GM23248 (cell line): ENCODE measurements at regions not wholly inside any gene's neighbourhood (a gene's known extent, or its start where the extent isn't known, plus 50 kb on each side); places are given as distances from the start of the nearest gene placed in this dataset.

ENCODE experiments used
- DNase-seq: peaks from one replicate; pipeline ENCODE4 v3.0.0-alpha.2; 2015
- H2AFZ ChIP-seq: fragments of 200-600 bp; sonication (generic); 2 replicates; pipeline ENCODE4 v1.6.1; 2016; ENCODE audit warnings: antibody characterized with exemption
- H3F3A ChIP-seq: fragments of 200-600 bp; sonication (generic); 2 replicates; pipeline ENCODE4 v1.6.1; 2016; ENCODE audit warnings: mild to moderate bottlenecking, antibody characterized with exemption, mixed run types; ENCODE audit not compliant: insufficient read depth
- H3K27ac ChIP-seq: fragments of 200-600 bp; sonication (generic); 2 replicates; pipeline ENCODE4 v1.5.1; 2016; ENCODE audit warnings: mild to moderate bottlenecking
- H3K27me3 ChIP-seq: fragments of 200-600 bp; sonication (generic); replicated peaks from 2 replicates; pipeline ENCODE4 v1.6.1; 2016; ENCODE audit warnings: mild to moderate bottlenecking; ENCODE audit not compliant: insufficient read depth
- H3K36me3 ChIP-seq: fragments of 200-600 bp; sonication (generic); 2 replicates; pipeline ENCODE4 v1.6.1; 2016; ENCODE audit warnings: low read depth, mild to moderate bottlenecking
- H3K4me1 ChIP-seq: fragments of 200-600 bp; sonication (generic); 2 replicates; pipeline ENCODE4 v1.6.1; 2016; ENCODE audit warnings: mild to moderate bottlenecking; ENCODE audit not compliant: insufficient read depth
- H3K4me2 ChIP-seq: fragments of 200-600 bp; sonication (generic); one replicate; pipeline ENCODE4 v1.6.1; 2016; ENCODE audit warnings: mild to moderate bottlenecking; ENCODE audit not compliant: unreplicated experiment
- H3K4me3 ChIP-seq: fragments of 200-600 bp; sonication (generic); 2 replicates; pipeline ENCODE4 v1.5.1; 2016; ENCODE audit warnings: mild to moderate bottlenecking
- H3K79me2 ChIP-seq: fragments of 200-600 bp; sonication (generic); 2 replicates; pipeline ENCODE4 v1.6.1; 2016; ENCODE audit warnings: mild to moderate bottlenecking; ENCODE audit not compliant: insufficient read depth
- H3K9ac ChIP-seq: fragments of 200-600 bp; sonication (generic); 2 replicates; pipeline ENCODE4 v1.6.1; 2016; ENCODE audit warnings: mild to moderate bottlenecking
- H3K9me2 ChIP-seq: fragments of 200-600 bp; sonication (generic); 2 replicates; pipeline ENCODE4 v1.6.1; 2016; ENCODE audit warnings: mixed run types, mild to moderate bottlenecking, moderate library complexity; ENCODE audit not compliant: insufficient read depth
- H3K9me3 ChIP-seq: fragments of 200-600 bp; sonication (generic); one replicate; pipeline ENCODE4 v1.6.1; 2017; ENCODE audit warnings: low read depth
- H4K20me1 ChIP-seq: fragments of 200-600 bp; sonication (generic); 2 replicates; pipeline ENCODE4 v1.6.0; 2016; ENCODE audit not compliant: insufficient read depth
- EZH2 ChIP-seq: fragments of 200-600 bp; sonication (generic); IDR thresholded peaks from 2 replicates; pipeline ENCODE4 v1.6.1; 2018; ENCODE audit warnings: antibody characterized with exemption, mild to moderate bottlenecking; ENCODE audit not compliant: insufficient read depth, poor library complexity, severe bottlenecking
- EZH2phosphoT487 ChIP-seq: fragments of 200-600 bp; sonication (generic); IDR thresholded peaks from 2 replicates; pipeline ENCODE4 v1.6.1; 2018; ENCODE audit warnings: antibody characterized with exemption, moderate library complexity, mild to moderate bottlenecking, low read depth; ENCODE audit not compliant: insufficient read depth
- WGBS, 2 experiments: methylation state at CpG; one replicate each; pipeline ENCODE4 v1.1.6; 2015 to 2017; ENCODE audit warnings: low lambda C conversion rate in 2 of 2, low coverage in 1 of 2; ENCODE audit errors: missing lambda C conversion rate in 2 of 2; 5-methylcytosine and 5-hydroxymethylcytosine counted together
- in situ Hi-C: fragments of 300-500 bp; cut with MboI; formaldehyde crosslinking; loops from 2 replicates; pipeline ENCODE4 v1.15.0; 2020

DNA sequence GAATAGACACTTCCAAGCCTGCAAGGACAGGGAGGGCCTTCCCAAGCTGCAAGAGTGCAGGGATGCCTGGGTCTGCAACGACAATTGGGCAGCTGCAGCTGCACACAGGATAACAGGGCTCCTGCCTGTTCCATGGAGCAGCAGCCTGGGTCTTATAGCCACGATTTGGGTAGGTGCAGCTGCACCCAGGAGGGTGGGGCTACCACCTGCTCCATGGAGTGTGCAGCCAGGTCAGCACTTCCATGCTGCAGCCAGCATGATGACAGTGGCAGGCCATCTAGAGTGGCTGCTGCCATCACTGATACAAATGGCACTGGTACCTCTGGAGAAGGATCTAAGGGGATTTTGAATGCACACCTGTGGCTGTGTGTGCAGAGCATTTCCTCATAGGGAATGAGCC, 528.5 kb downstream of the DSC3 start:
- TF ChIP-seq EZH2phosphoT487 (no peak), EZH2 (no peak)
- no peaks in the 10 kb centered on the region for H3K9me3 ChIP-seq
- H3K4me3 ChIP-seq: no peak overlapping the region
- H3K9me2 ChIP-seq: no peaks in the 10 kb centered on the region
- H4K20me1 ChIP-seq: no peaks in the 10 kb centered on the region
- H3K9ac ChIP-seq: no peak overlapping the region
- no peaks in the 10 kb centered on the region for H3F3A ChIP-seq
- no peaks in the 10 kb centered on the region for H3K79me2 ChIP-seq
- no peaks in the 10 kb centered on the region for H3K36me3 ChIP-seq
- H3K4me1 ChIP-seq: no peaks in the 10 kb centered on the region
- no peak overlapping the region for H2AFZ ChIP-seq
- in situ Hi-C loops: no loop called here
- WGBS, 2 experiments: 5 to 9% methylated on average over 2 of the region's 2 CpGs
- H3K27ac ChIP-seq: no peak overlapping the region
- H3K4me2 ChIP-seq: no peak overlapping the region
- no peaks in the 10 kb centered on the region for H3K27me3 ChIP-seq
- DNase-seq: no peak

DNA sequence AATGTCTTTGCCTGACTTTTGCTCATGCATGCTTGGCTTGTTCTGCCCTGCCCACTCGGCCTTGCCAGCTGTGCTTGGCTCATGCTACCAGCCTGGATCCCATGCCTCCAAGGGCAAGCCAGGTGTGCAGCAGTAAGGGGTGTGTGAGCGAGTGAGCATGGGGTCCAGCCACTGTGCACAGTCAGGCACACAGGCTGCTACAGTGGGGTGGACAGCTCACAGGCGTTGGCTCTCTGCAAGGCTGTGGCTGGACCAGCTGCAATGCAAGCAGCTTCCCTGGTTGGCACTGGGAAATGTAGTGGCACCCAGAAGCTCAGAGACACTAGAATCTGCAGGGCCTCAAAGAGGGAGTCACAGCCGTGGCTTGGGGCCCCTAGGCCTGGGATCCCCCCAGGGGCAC, 529.7 kb downstream of the DSC3 start:
- Histone ChIP-seq H3K9me2 (no peaks in the 10 kb centered on the region), H3K9ac (no peak overlapping the region), H3K4me1 (no peaks in the 10 kb centered on the region), H3K4me3 (no peak overlapping the region), H3K27ac (no peak overlapping the region), H3K9me3 (no peaks in the 10 kb centered on the region), H3K27me3 (no peaks in the 10 kb centered on the region), H3F3A (no peaks in the 10 kb centered on the region), H3K36me3 (no peaks in the 10 kb centered on the region), H3K79me2 (no peaks in the 10 kb centered on the region), H3K4me2 (no peak overlapping the region), H4K20me1 (no peaks in the 10 kb centered on the region), H2AFZ (no peak overlapping the region)
- 4 to 21% methylated on average over 3 to 4 of the region's 4 CpGs for WGBS, 2 experiments
- DNase-seq: no peak
- TF ChIP-seq EZH2: no peak
- no peak for TF ChIP-seq EZH2phosphoT487
- in situ Hi-C loops: no loop called here

DNA sequence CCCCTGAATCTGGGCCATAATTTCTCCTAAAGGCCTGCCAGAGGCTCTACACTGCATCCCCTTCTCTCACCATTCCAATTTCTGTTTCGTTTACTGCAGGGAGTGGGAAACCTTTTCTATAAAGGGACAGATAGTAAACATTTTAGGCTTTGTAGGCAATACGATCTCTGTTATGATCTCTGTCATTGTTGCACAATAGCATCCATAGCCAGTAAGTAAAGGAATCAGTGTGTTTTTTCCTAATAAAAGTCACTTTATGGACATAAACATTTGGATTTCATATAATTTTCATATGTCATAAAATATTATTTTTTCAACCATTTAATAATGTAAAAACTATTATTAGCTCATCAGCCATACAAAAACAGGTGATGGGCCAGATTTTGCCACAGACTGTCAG, 531.7 kb downstream of the DSC3 start:
- no peaks in the 10 kb centered on the region for H3K27me3 ChIP-seq
- H3K36me3 ChIP-seq: no peaks in the 10 kb centered on the region
- TF ChIP-seq EZH2phosphoT487 (no peak), EZH2 (no peak)
- in situ Hi-C loops: no loop called here
- no peaks in the 10 kb centered on the region for H4K20me1 ChIP-seq
- no peaks in the 10 kb centered on the region for H3K9me3 ChIP-seq
- WGBS, 2 experiments: 3 to 8% methylated on average over 2 of the region's 2 CpGs
- no peak overlapping the region for H3K4me2 ChIP-seq
- no peaks in the 10 kb centered on the region for H3F3A ChIP-seq
- no peak for DNase-seq
- no peaks in the 10 kb centered on the region for H3K9me2 ChIP-seq
- H3K27ac ChIP-seq: no peak overlapping the region
- H3K79me2 ChIP-seq: no peaks in the 10 kb centered on the region
- no peak overlapping the region for H3K9ac ChIP-seq
- no peaks in the 10 kb centered on the region for H3K4me1 ChIP-seq
- no peak overlapping the region for H3K4me3 ChIP-seq
- no peak overlapping the region for H2AFZ ChIP-seq

DNA sequence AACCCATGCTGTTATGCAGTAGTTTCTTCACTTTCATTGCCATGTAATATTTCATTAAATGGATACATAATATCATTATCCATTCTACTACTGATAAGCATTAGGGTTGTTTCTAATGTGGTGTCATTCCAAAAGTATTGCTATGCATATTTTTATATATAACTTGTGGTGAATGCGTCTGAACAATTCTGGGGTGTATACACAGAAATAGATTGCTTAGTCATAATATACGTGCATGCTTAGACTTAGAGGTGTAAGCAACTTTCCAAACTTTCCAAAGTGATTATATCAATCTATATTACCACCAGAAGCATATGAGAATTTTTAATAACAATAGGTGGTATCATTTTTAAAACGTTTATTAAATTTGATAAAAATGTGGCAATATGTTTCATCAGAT, 540.9 kb downstream of the DSC3 start:
- no peaks in the 10 kb centered on the region for H3K9me3 ChIP-seq
- H3K4me3 ChIP-seq: no peak overlapping the region
- no peaks in the 10 kb centered on the region for H3K36me3 ChIP-seq
- WGBS, 2 experiments: 18% methylated on average over 3 of the region's 3 CpGs
- H3K4me1 ChIP-seq: no peaks in the 10 kb centered on the region
- TF ChIP-seq EZH2: no peak
- no peak overlapping the region for H2AFZ ChIP-seq
- in situ Hi-C loops: no loop called here
- no peaks in the 10 kb centered on the region for H3F3A ChIP-seq
- no peak overlapping the region for H3K4me2 ChIP-seq
- H3K9ac ChIP-seq: no peak overlapping the region
- DNase-seq: no peak
- H3K9me2 ChIP-seq: no peaks in the 10 kb centered on the region
- no peak overlapping the region for H3K27ac ChIP-seq
- H3K79me2 ChIP-seq: no peaks in the 10 kb centered on the region
- H4K20me1 ChIP-seq: no peaks in the 10 kb centered on the region
- H3K27me3 ChIP-seq: no peaks in the 10 kb centered on the region

DNA sequence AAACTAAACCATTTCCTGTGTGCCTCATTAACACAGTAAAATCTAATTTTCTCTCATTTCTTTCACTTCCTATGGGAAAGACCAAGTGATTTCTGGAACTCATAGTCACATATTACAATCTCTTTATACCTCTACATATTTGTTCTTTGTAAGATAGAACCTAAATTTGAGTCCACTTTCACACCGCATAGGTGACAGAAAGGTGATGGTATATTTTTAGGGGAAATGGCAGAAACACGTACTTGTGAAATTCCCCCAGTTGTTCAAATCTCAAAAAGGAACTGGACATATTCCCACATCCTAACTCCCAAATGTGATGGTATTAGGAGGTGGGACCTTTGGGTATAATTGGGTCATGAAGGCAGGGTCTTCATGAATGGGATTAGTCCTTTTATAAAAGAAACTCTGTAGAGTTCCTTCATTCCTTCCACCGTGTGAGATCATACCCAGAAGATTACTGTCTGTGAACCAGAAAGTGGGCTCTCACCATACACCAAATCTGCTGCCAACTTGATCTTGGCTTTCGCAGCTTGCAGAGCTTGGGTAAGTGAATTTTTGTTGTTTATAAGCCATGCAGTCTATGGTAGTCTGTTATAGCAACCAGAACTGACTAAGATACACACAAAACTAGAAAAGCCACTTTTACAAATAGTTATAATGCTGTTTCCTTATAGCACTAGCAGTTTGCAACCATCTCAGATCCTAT, 542.1 kb downstream of the DSC3 start:
- in situ Hi-C loops: no loop called here
- H4K20me1 ChIP-seq: no peaks in the 10 kb centered on the region

More for the DNA sequence above, 542.1 kb downstream of the DSC3 start:
- Histone ChIP-seq H3K36me3 (no peaks in the 10 kb centered on the region), H3K9ac (no peak overlapping the region), H3K4me1 (no peaks in the 10 kb centered on the region), H3K27me3 (no peaks in the 10 kb centered on the region), H3F3A (no peaks in the 10 kb centered on the region), H3K27ac (no peak overlapping the region), H3K79me2 (no peaks in the 10 kb centered on the region), H2AFZ (no peak overlapping the region), H3K4me2 (no peak overlapping the region), H3K4me3 (no peak overlapping the region), H3K9me2 (no peaks in the 10 kb centered on the region), H3K9me3 (no peaks in the 10 kb centered on the region)
- no peak for DNase-seq
- 27 to 29% methylated on average over 4 of the region's 4 CpGs for WGBS, 2 experiments
- TF ChIP-seq EZH2phosphoT487: no peak
- TF ChIP-seq EZH2: no peak
